ENCODE measurements at regions not wholly inside any gene's neighbourhood (a gene's known extent, or its start where the extent isn't known, plus 50 kb on each side); places are given as distances from the start of the nearest gene placed in this dataset.

- TF ChIP-seq CTCF (IDR thresholded peaks at IDR 0.05; ENCODE audit: low read depth, low read length, missing input control) = no peak
- TF ChIP-seq YY1 (IDR thresholded peaks at IDR 0.05) = no peak
- TF ChIP-seq FOXA1 (IDR thresholded peaks at IDR 0.05) = no peak
- no peak for TF ChIP-seq JUND (IDR thresholded peaks at IDR 0.05)
- no peak for TF ChIP-seq SP1 (IDR thresholded peaks at IDR 0.05)
- no peak for TF ChIP-seq RAD21 (IDR thresholded peaks at IDR 0.05)
- no peak for TF ChIP-seq MAX (IDR thresholded peaks at IDR 0.05)
- TF ChIP-seq RXRA (IDR thresholded peaks at IDR 0.05) = no peak
- no peak for TF ChIP-seq EGR1 (IDR thresholded peaks at IDR 0.05; ENCODE audit: low read depth in 2 of 2)
- TF ChIP-seq REST (IDR thresholded peaks at IDR 0.05) = no peak
- no peak for TF ChIP-seq TAF1 (conservative IDR thresholded peaks at IDR 0.05)
- TF ChIP-seq ZBTB33 (IDR thresholded peaks at IDR 0.05) = no peak
Observed at GRCh38 chr5:179408611-179409010, 63.4 kb upstream of the ADAMTS2 start.

Measured in liver (tissue), 3 donors.